HL-60 (cell line): ENCODE measurements at regions not wholly inside any gene's neighbourhood (a gene's known extent, or its start where the extent isn't known, plus 50 kb on each side); places are given as distances from the start of the nearest gene placed in this dataset.

Experiments used
- DNase-seq, 2 experiments: peaks; one replicate each; pipeline ENCODE4 v3.0.0-alpha.2; 2010 to 2020; ENCODE audit warnings: low read depth in 1 of 2, low spot score in 1 of 2
- H3K27ac ChIP-seq: fragments of 250-450 bp; sonication (Bioruptor Pico); replicated peaks from 2 replicates; pipeline ENCODE4 v1.5.1; 2020; ENCODE audit warnings: mild to moderate bottlenecking, moderate library complexity
- H3K27me3 ChIP-seq: fragments of 250-450 bp; sonication (Bioruptor Pico); 2 replicates; pipeline ENCODE4 v1.5.1; 2021; ENCODE audit warnings: mild to moderate bottlenecking, moderate library complexity; ENCODE audit not compliant: insufficient read depth, poor library complexity, severe bottlenecking
- H3K4me3 ChIP-seq: replicated peaks from 2 replicates; pipeline ENCODE4 v1.5.1; 2011; ENCODE audit warnings: mild to moderate bottlenecking, control low read depth, low read length; ENCODE audit not compliant: insufficient read depth
- CTCF ChIP-seq: IDR thresholded peaks from one replicate; pipeline ENCODE4 v1.5.1; 2011; ENCODE audit warnings: low read length, control low read depth, inconsistent platforms; ENCODE audit not compliant: insufficient read depth
- GABPA ChIP-seq: IDR thresholded peaks from 2 replicates; pipeline ENCODE4 v1.6.1; 2012; ENCODE audit warnings: low read depth
- POLR2AphosphoS5 ChIP-seq: IDR thresholded peaks from 2 replicates; pipeline ENCODE4 v1.6.1; 2012; ENCODE audit warnings: low read depth
- REST ChIP-seq: IDR thresholded peaks from 2 replicates; pipeline ENCODE4 v1.6.1; 2012; ENCODE audit warnings: low read depth; ENCODE audit not compliant: insufficient replicate concordance
- SPI1 ChIP-seq: IDR thresholded peaks from 2 replicates; pipeline ENCODE4 v1.6.1; 2012; ENCODE audit warnings: low read depth, mild to moderate bottlenecking, borderline replicate concordance

- Histone ChIP-seq H3K27me3 (no peaks in the 10 kb centered on the region), H3K4me3 (no peak overlapping the region), H3K27ac (no peak overlapping the region)
- no peak for DNase-seq
- no peak for TF ChIP-seq REST
- TF ChIP-seq SPI1 = no peak
- TF ChIP-seq GABPA = no peak
- TF ChIP-seq CTCF = no peak
- no peak for TF ChIP-seq POLR2AphosphoS5
These were observed 74.4 kb upstream of the ZXDA start for GRCh38 chrX:57984620-57985019.

GRCh38 chrX:57977992-57978391 is 67.7 kb upstream of the ZXDA start:
- Histone ChIP-seq H3K27ac (no peak overlapping the region), H3K4me3 (no peak overlapping the region), H3K27me3 (no peaks in the 10 kb centered on the region)
- DNase-seq = no peak
- no peak for TF ChIP-seq REST

GRCh38 chrX:57964975-57965374 is 54.7 kb upstream of the ZXDA start:
- Histone ChIP-seq H3K27me3 (peaks cover 2% of the 10 kb centered on the region), H3K4me3 (no peak overlapping the region), H3K27ac (no peak overlapping the region)
- no peak for DNase-seq
- no peak for TF ChIP-seq SPI1
- TF ChIP-seq CTCF = no peak
- TF ChIP-seq REST = no peak
- TF ChIP-seq POLR2AphosphoS5 = no peak
- no peak for TF ChIP-seq GABPA
